HG03342 (cell line): ENCODE measurements at regions not wholly inside any gene's neighbourhood (a gene's known extent, or its start where the extent isn't known, plus 50 kb on each side); places are given as distances from the start of the nearest gene placed in this dataset.
"Not testable (repeated sequence)": the region's sequence is repeated elsewhere in the genome, so short reads cannot be mapped to it uniquely, and the experiment has no call there.

ENCODE experiments used
- ATAC-seq: cut with Tn5 transposase; IDR thresholded peaks from one replicate; pipeline ENCODE4 v1.9.1; 2021; ENCODE audit warnings: mild to moderate bottlenecking, moderate library complexity; ENCODE audit not compliant: unreplicated experiment

DNA sequence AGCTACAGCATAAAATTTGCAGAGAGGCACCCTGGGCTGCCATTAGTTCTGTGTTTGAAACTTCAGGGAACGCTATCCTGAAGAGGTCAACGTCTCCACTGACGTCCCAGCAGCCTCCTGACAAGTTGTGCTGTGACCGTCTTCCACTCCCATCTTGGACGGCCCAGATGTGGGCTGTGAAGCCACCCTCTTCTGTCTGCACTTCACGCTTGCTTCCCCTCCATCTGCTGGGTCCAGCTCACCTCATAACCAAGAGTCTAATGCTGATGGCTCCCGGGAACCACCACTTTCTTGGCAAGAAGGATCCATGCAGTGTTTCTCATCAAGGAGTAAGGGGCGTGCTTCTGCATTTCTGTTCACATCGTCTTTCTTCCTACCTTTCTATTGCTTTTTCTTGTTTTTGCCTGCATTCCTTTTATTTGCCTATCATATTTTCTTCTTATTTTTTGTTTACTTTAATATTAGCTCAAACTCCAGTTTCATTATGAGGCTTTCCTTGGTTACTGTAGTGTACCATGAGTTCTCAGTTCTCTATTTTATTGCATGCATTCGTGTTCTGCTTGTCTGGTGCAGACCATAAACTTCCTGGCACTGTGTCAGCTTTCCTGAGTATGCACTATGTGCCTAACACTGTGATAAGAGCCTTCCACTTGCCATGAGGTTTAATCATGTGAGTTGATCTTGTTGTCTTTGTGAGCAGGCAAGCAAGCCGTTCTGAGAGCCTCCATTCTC is 631.8 kb upstream of the RAB6C start:
- ATAC-seq, result peak; percentile 98

DNA sequence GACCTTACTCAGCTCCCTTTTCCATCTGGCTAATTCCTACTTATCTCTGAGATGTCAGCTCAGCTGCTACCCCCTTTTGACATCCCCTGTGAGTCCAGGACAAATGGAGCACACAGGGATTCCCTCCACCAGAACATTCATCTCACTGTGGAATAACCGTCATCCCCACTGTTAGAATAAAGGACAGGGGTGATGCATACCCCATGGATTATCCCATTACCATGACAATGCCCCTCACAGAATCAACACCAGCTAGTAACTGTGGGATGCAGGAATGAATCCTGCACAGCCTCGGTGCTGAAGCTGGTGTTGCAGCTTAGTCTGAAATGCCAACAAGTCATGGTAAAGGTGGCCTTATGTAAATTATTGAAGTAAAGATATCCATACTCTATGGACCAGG is 624.8 kb upstream of the RAB6C start:
- no peak for ATAC-seq

DNA sequence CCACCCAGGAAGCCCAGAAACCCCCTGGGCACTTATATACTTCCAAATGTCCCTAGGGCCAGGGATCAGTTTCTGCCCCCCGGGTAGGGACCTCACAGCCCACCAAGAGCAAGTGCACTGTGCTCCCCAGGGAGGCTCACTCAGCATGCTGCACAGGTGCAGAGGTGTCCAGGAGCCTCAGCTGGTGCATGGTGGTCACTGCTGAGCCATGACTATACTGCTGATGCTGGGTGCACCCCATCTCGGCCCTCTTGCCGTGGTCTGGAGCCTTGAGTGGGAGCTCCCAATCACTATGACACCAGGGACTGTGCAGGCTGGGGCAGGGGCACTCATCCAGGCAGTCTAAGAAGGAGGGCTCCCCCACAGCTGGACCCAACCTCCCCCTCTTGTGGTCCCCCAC is 617.8 kb upstream of the RAB6C start:
- no peak for ATAC-seq

DNA sequence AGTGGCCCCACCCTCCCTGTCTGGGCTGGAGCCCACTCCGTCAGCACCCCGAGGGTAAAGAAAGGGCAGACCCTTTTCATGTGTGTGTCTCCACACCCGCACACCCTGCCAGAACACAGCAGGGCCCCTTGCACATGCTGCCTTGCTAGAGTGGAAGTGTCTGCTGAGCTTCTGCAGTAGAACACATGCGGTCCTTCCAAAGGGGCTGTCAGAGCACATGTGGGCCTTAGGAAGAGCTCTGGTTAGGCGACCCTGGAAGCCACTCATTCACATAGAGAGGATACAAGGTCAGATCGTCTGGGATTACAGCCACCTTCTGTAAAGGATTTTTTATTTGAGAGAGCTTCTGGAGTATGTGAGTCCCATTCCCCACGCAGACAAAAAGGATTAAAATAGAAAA is 613.2 kb upstream of the RAB6C start:
- ATAC-seq, result no peak

DNA sequence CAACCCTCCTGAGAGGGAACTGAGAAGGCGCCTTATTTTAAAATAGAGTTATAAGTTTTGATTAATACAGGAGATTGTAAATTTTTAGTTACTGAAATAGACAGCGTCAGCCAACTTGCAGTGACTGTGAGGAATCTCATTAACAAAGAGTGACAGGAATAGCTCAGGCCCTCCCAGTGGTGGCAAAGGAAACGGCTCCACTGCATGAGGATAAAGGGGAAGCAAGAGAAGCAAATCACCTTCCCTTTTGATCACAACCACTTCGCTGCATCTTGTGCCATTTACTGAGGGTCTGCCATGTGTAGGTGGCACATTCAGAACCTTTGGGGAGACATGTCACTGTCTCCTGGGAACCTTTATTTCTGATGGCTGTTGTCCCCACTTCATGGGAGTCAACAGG is 612.4 kb upstream of the RAB6C start:
- no peak for ATAC-seq

DNA sequence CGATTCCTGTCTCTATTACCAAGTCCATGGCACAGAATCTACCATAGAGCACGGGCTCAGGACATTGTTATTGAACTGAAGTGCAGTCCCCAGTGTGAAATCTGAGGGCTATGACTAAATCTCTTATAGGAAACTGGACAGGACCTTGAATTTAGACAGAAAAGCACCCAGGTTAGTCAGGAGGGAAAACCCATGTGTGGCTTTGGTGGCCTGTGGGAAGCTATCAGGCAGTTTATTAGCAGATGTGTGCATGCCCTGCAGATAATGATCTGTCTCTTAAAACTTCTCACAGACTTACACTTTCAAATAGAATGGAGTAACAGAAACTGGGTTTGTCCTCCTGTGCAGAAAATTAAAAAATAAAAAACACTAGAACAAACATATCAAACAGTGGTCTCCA is 610.0 kb upstream of the RAB6C start:
- no peak for ATAC-seq

DNA sequence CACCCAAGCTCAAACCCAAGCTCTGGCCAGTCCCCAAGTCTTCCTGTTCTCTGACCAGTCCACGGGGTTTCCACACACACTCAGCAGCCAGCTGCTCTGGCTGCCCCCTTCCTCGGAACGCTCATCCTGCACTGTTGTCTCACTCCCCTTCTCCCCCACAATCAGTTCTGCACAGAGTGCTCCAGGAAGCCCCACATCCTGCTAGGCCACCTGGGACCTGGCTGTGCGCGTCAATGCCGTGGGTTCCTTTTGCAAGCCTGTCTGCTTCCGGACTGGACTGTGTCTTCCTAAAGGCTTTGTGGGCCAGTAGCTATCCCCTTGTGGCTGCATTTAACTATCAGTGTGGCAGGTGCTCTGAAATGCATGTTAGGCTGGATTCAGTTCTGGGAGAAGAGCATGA is 605.0 kb upstream of the RAB6C start:
- ATAC-seq, result no peak

DNA sequence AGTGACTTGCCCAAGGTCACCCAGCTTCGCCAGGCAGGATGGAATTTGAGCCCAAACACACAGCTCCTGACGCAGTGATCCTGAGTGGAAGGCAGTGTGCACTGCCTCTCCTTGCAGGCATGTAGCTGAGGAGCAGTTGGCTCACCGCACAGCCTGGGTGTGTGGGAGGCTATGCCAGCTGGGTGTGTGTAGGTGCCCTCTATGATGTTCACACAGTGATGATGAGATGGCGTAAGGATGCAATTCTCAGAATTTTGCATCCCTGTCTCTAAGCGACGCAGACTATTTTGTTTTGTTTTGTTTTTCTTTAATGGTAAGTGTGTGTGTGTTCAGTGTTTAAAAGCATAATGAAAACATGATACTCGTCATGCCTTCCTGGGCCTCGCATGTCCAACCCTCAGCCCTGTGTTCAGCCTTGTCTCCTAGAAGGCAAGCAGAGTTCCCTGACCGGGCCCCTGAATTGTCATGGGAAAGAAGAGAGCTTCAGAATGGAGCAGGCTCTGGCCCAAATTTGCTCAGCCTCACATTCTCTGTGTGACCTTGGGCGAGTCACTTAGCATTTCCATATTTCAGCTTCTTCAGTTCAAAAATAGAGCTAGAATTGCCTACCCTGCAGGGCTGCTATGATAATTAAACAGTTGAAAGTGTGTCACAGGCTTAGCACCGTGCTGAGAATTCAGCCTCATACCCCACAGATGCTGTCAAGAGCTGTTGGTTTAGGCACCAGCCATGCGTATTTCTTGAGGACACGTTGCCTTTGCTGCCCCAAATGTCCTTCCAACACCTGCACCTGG is 603.6 kb upstream of the RAB6C start:
- ATAC-seq, result no peak

DNA sequence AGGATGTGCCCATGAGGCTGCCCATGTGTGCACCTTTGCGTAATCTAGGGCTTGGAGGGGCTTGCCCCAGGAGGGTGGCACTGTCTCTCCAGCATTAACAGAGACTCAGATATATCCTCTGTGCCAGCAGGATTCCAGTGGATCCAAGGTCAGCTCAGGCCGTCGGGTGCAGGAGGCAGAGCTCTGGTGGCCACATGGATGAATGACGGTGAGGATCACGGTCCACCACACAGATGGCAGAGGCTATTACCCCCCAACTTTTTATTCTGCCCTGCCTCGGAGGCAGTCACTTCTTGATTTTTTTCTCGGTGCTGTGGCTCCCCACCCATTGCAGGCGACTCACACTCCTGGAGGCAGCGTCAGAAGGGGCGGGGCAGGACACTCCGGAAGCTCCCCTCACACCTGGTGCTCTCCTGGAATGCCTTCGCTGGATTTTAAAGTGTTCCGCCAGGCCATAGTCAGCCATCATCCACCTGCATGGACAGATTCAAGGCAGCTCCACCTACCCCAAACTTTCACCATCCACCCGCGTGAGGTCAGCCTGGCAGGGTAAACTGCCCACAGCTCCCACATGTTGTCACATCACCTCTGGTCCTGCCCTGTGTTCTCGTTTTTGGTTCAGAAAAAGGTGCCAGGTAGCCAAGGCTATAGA is 602.9 kb upstream of the RAB6C start:
- ATAC-seq, result no peak

DNA sequence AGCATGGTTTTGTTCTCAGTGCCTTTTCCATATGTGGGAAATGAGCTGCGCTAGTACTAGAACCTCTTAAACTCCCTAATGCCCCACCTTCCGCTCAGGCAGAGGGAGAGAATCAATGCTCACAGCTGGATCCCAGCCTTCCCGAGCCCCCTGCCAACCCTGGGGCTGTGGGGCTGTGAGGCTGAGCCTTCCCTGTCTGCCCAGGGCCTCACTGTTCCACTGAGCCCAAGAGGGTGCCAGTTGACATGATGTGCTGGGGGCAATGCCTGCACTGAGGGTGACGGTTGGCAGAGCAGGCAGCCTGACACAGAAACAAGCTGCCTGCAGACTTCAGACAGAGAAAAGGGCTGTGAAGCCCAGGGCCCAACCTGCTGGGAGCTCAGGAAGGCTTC is 602.4 kb upstream of the RAB6C start:
- ATAC-seq, result no peak

DNA sequence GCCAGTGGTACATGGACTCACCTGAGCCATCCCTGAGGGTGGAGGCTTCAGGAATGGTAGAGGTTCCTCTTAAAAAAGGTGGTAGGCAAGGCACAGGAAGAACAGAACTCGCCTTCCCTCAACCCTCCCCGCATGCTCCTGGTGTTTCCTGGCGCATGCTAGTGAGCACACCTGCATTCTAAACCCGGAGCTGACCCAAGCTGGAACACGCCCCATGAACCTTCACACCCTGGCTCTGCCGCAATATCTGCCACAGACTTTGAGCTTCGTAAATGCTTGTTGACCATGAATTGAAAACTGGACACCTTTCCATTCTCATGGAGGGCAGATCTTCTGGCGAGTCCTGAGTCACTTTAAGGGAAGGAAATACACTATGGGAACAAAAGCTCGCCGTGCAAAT is 601.3 kb upstream of the RAB6C start:
- no peak for ATAC-seq

DNA sequence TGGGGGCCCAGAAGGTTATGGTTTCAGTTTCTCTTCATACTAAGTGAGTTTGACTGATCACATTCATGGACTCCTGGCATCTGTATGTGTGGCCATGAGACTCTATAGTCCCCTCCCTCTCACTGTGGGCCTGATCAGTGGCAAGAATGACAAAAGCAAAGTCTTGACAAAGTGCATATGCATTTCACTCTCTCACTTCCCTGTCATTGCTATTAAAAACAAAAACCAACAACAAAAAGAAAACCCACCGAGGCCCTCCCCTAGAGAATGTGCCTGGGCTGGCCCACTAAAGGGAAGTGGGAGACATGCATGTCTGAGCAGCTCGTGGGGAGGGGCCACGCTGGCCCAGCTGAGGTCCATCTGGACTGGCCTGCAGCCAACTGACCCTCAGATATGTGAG is 600.1 kb upstream of the RAB6C start:
- ATAC-seq, result peak; percentile 76

DNA sequence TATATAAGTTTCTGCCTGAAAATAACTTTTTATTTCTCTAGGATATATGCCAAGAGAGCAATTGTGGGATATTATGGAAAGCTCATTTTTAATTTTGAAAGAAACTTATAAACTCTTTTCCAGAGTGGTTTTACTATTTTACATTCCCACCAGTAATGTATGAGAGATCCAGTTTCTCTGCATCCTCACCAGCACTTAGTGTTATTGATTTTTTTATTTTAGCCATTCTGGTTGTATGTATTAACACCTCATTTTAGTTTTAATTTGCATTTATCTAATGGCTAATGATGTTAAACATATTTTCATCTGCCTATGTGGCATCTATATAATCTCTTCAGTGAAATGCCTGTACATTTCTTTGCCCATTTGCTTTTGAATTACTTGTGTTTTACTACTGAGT is 597.7 kb upstream of the RAB6C start:
- no peak for ATAC-seq

DNA sequence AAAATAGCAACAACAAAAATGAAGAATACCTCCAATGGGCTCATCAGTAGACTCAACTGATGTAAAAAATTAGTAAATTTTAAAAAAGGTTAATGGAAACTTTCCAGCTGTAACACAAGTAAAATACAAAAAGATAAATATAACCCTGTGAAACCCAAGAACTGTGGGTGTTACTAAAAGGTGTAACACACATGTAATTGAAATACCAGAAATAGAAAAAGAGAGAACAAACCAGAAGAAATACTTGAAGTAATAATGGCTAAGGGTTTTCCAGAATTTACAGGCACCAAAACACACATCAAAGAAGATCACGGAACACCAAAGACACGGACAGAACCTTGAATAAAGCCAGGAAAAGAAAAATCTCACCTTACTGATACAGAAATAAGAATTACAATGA is 590.6 kb upstream of the RAB6C start:
- no peak for ATAC-seq

DNA sequence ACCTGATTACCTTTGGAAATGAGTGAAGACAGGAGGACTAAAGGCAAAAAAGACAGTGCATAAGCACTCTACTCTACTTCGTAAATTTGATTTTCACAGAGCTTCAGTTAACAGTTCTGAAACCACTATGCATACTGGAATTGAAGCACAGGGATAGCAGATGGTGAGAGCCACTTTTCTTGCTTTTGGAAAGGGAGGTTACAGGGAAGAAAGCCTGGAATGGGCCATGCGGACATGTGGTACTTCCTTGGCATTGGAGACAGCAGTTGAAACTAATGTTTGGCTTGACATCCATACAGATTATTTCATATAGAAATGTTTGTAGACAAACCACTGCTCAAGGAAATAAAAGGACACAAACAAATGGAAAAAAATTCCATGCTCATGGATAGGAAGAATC is 585.6 kb upstream of the RAB6C start:
- ATAC-seq, result no peak

DNA sequence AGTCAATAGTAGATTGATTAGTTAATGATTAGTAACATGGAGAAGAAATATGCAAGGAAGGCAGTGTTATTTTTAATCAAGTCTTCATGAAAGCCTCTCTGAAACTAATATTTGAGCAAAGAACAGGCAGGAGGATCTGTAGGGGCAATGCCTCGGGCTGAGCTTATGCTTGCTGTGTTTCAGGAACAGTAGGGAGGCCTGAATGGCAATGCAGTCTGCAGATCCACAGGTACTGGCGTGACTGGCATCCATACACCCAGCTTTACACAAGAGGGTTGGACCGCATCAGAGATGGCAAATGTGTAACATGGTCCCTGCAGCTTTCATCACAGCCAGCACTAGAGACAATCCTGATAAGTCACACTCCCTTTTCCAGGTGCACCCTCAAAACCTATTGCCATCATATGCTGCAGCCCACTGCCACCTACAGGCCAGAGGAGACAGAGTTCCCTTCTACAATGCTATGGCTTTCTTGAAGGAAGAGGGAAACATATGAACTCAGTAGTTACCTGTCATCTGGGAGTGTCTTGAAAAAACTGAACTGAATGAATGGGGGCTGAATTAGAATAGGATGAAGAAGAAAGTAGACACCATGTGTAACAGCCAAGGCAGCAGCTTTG is 582.4 kb upstream of the RAB6C start:
- peak; percentile 78 for ATAC-seq

DNA sequence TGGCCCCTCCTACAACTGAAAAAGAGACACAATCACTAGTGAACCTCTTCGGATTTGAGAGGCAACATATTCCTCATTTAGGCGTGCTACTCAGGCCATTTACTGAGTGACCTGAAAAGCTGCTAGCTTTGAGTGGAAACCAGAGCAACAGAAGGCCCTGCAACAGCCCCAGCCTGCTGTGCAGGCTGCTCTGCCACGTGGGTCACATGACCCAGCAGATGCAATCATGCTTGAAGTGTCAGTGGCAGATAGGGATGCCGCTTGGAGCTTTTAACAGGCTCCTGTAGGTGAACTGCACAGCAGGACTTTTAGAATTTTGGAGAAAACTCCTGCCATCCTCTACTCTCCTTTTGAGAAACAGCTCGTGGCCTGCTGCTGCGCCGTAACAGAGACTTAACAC is 578.6 kb upstream of the RAB6C start:
- no peak for ATAC-seq

DNA sequence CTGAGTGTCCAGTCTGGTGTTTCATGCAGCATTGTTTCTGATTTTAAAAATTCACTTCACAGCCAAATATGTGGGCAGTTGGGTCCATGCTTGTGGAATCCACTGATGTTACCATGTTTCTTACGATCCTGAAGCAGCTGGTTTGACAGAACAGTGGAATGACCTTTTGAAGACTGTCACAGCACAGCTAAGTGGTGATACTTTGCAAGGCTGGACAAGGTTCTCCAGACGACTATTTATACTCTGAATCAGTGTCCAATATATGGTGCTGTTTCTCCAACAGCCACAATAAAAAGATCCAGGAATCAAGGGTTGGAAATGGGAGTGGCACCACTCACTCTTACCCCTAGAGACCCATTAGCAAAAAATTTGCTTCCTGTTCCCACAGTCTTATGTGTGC is 577.4 kb upstream of the RAB6C start:
- ATAC-seq, result no peak

DNA sequence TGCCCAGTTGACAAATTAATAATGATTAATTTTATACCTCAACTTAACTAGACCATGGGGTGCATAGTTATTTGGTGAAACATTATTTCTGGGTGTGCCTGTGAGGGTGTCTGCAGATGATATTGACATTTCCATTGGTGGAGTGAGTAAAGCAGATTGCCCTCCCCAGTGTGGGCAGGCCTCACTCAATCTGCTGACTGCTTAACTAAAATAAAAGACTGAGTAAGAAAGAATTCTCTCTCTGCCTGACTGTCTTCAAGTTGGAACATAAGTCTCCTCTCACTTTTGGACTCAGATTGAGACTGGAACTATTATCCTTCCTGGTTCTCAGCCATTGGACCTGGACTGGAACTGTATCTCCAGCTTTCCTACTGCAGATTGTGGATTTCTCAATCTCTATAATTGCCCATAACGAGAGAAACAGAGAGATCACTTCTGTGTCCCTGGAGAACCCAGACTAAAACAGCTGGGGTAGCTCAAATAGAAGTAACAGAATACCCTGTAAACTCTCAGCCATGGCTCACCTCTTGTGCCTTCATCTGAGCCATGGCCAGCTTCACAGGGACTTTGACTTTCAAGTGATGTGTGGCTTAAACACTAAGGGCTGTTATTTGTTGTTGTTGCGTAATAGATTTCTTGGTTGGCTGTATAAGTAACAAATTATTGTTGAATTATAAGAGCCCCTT is 575.3 kb upstream of the RAB6C start:
- no peak for ATAC-seq

DNA sequence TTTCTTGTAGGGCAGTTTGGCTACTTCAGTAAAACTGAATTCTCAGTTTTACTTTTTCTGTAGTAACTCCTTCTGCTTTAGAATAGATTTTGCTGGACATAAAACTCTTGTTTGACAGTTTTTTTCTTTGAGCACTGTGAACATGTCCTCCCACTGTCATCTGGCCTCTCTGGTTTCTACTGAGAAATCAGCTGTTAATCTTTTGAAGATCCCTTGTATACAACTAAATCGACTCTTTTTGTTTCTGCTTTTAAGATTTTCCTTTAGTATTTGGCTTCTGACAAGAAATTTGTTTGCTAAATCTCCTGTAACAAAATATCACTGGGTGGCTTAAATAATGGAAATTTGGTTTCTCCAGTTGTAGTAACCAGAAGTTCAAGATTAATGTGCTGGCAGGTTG is 570.9 kb upstream of the RAB6C start:
- no peak for ATAC-seq

DNA sequence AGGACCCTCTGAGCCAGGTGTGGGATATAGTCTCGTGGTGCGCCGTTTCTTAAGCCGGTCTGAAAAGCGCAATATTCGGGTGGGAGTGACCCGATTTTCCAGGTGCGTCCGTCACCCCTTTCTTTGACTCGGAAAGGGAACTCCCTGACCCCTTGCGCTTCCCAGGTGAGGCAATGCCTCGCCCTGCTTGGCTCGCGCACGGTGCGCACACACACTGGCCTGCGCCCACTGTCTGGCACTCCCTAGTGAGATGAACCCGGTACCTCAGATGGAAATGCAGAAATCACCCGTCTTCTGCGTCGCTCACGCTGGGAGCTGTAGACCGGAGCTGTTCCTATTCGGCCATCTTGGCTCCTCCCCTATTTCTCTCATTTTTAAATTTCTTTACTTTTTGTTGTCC is 562.4 kb upstream of the RAB6C start:
- not testable (repeated sequence) for ATAC-seq
